ENCODE measurements at regions not wholly inside any gene's neighbourhood (a gene's known extent, or its start where the extent isn't known, plus 50 kb on each side); places are given as distances from the start of the nearest gene placed in this dataset.

DNA sequence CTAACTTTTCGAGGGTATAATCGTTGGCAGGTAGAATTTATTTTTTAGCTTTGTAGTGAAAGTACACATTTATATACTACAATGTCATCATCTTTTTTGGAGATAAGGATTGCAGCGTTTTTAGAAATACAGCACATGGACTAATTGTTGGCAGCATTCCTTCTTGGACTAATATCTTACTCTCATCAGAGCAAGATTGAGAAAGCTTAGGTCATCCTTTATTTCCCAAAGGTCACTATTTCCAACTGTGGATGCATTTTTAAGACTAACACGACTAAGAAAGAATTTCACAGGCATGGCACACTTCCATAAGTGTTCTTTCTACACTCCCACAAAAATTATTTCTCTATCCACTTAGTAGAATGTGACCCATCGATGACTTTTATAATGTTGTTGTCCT, 732.3 kb downstream of the NCAM2 start:
- no peak for DNase-seq

DNA sequence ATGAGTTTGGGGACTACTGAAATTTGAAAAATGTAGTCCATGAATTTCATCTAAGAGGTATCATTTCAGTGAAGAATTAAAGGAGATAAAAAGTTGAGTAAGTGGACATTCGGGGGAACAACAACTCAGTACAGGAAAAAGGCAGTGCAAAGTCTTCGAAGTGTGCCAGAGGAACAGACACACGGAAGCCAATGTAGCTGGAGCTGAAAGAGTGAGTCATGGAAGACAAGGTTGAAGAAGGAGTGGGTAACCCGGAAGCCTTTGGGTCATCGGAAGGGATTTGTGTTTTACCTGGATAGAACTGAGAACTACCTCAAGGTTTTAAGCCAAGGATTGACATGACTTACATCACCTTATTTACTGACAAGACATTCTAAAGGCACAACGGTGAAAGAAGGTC, 733.4 kb downstream of the NCAM2 start:
- DNase-seq = no peak

DNA sequence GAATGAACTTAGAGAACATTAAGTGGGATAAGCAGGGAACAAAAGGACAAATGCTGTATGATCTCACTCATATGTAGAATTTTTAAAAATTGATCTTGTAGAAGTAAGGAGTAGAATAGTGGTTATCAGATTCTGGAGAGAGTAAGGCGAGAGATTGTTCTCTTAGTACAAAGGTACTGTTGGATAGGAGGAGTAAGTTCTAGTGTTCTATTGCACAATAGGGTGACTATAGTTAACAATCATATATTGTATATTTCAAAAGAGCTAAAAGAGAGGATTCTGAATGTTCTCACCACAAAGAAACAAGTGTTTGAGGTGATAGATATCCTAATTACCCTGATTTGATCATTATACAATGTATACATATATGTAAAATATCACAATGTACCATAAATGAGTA, 735.9 kb downstream of the NCAM2 start:
- DNase-seq = no peak

DNA sequence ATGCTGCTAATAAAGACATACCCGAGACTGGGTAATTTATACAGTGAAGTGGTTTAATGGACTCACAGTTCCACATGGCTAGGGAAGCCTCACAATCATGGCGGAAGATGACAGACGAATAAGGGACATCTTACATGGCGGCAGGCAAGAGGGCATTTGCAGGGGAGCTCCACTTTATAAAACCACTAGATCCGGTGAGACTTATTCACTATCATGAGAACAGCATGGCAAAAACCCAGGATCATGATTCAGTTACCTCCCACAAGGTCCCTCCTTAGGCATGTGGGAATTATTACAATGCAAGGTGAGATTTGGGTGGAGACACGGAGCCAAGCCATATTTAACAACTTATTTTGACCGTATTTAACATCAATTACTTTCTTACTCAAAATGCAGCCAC, 739.0 kb downstream of the NCAM2 start:
- DNase-seq = no peak

DNA sequence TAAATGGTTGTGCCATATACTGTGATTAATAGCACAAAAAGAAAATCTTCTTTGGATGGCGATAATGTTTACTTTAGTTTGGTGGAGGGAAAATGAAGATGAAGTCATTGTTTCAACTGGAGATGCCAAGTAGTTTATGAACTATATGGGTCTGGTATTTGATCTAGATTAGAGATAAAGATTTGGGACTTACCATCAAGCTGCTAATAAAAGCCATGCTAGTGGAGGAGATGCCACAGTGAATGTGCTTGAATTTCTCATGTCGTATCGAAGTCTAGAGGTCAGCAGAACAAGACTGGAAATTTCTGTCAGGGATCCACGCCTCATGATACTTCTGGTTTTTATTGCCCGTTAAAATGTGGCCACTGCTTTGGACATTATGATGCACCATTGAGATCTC, 742.0 kb downstream of the NCAM2 start:
- no peak for DNase-seq

DNA sequence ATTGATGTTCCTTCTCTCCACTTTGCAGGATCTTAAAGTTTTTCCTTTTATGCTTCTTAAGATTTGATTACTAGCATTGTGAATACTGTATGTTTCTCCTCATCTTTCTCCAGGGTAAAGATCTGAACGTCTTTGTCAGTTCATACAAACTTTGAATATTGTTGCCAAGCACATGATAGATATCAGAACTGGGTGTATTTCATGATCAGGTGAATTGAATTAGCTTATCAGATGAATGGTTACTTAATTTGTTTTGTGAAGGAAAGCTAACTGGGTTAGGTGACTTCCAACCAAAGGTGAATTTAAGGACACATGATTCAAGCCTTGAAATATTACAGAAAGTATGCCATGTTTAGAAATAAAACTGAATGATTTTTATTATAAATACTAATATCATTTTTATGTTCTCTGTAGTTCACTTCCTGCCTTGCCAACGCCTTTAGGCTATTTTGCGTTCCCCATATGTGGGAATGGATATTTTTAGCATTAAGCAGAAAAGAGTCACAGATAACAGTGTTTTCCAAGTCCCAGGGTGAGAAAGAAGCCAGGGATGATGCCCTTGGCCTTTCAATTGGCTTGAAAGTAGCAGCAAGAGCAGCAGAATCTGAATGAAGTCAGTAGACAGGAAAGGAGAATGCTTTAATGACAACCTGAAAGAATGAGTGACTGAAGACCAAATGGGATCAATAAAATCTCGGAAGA, 752.1 kb downstream of the NCAM2 start:
- no peak for DNase-seq

DNA sequence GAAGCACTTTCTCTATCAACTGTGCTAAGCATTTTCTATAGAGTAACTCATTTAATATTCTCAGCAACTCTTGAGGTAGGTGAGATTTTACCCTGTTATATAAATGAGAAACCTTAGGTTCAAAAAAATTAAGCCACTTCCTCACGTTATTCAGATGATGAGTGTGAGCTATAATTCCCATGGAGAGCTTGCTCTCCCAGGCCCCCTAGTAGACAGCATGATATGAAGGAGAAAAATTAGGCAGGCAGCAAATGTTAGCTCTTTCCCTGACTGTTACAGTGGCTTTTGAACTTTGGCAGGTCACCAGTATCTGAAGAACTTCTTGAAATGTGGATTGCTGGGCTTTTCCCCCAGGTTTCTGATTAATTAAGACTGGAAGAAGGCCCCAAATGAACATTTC, 753.1 kb downstream of the NCAM2 start:
- no peak for DNase-seq

DNA sequence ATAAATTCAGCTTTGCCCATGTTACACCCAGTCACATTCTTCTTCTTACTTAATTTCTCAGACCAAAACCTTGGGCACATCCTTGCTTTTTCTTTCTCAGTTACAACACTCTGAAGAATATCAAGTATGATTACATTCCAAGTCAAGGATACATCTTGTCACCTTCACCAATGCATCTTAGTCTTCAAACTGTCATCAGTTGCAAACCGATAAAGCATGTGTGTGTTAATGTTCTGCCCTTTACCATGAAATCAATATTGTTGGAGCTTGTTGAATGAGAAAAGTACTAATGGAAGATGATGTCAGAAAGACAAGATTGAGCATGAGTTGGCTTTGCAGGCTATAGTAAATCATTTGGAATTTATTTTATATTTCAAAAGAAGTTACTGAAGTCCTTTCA, 764.6 kb downstream of the NCAM2 start:
- no peak for DNase-seq

DNA sequence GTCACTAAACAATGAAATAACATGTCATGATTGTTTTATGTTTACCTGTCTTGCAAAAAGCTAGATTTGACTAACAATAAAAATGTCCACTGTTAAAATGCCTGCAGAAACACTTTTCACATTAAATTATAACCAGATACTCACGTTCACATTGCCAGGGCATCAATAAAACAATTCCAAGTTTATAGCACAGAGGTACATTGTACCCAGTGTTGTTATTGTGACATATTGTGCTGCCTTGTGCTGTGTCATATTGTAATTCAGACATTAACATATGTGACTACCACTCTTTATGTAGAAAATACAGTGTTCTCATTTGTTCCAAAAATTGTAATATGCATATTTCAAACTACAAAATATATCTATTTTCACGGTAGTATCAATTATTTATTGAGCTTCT, 766.1 kb downstream of the NCAM2 start:
- no peak for DNase-seq

DNA sequence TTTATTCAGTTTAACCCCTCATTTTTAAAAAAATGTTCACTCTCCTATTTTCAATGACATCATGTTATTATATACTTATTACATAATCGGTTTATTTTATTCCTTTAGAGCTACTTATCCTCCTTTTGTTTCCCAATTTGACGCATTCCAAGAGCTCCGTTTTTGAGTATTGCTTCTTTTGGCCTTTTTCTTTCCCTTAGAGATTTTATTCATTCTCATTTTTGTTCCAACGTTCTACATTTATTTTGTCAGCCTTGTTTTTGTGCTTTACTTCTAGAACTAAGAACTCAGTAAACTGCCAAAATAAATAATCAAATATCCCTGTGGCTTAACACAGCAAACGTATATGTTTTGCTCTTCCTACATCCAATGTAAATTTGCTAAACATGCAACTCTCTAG, 769.1 kb downstream of the NCAM2 start:
- no peak for DNase-seq

DNA sequence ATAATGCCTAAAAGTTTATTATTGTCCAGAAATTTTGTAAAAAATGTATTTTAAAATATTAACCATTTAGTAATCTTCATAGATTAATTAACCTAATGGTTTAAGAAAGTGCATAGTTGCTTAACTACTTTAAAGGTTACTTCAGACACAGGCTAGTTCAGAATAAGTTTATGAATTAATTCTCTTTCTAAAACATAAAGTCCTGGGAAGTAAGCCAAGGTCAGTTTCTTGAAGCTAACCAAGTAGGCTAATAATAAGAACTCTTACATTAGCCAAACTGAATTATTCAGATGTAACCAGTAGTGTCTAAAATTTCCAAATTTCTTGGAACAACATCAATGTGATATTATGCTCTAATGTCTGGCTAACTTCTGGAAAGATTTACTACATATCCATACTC, 790.4 kb downstream of the NCAM2 start:
- no peak for DNase-seq

DNA sequence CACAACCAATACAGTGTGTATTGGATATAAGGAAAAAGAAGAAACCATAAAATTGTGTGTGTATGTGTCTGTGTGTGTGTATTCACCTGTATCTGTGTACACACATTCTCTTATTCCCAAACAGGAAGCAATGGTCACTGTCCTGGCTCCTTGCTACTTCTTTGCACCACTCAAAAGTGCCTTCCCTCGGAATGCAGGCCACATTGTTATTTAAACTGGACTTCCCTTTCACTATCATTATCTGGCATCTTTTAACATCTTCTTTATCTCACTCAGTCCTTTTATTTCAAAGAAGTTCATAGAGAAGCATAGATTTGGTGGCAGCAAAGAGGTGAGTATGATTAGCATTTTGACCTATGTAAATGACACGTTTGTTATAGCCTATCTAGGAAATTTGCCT, 803.7 kb downstream of the NCAM2 start:
- no peak for DNase-seq

DNA sequence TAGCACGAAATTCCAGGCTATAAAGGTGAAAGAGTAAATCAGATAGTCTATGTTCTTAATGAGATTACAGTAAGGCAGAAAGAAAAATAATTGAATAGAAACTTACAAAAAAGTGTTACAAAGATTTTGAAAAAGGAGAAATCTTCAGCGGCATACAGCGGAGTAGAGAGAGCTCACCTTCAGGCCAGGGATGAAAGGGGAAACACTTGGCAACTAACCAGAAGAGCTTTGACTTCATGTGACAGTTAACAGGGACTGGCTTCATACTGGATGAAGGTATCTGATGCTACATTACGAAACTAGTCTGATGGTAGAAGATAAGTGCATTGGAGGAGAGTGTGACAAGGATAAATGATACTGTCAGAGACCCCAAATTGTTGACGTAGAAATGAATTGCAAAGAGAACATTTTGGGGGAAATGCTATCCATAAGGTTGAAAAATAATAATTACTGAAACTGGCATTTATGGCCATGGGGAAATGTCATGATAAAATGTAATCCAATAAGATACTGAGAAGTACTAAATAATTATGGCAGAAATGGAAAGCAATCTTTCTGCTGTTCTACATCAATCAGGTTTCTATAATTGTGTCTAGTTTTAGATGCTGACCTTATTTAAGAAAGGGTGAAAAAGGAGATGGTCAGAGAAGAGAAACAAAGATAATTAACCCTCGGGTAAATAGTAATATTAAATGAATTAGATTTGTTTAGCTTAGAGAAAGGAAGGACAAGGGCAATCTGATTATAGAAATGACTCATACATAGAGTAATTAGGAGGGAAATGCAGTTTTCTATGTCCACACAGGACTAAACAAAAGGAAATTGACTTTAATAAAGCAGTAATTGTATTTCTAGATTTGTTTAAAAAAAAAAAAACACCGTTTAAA, 808.7 kb downstream of the NCAM2 start:
- DNase-seq = no peak

DNA sequence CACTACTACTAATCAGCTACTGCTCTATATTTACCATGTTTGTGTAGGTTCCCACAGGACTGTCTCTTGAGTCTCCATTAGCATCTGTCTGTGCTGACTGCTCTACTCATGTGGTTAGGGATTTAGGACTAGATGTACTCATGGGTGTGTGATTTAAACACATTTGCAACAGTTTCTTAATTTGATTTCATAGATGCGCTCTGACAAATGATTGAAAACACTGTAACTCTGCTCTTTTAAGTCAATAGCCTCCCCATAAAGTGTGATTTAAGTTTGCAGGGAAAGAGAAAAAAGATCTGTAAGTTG, 809.3 kb downstream of the NCAM2 start:
- peak; percentile 37 for DNase-seq

DNA sequence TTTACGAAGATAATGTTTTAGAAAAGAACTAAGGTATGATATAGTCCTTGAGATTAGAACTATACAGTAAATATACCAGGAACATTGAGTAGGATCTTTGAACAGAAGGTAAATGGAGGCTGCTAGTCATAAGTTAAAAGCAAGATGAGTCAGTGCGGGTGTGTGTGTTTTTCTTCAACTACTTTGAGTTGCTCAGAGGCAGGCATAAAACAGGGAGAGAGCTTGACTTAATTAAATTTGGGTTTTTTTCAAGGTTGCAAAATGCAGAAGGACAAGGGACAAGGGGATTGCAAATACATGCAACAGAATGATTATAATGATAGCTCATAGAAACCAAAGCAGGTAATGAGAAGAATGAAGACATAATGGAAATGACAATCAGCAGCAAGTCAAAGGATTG, 815.1 kb downstream of the NCAM2 start:
- DNase-seq = no peak

DNA sequence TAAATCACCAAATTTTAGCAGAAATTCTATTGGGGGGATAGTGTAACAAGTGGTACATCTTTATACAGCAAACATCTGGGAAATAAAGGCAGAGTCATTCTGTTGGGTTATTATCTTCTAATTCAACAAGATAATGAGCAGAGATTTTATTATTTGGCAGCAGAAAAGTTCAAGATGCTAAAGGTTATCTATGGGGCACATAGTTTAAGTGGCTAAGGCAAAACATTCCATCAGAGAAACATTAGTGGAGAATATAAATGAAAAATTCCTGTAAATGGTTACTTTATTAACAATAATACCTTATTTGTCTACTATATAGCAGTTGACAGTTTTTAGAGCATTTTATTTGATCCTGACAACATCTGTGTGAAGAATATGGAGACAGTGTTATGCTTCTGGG, 815.7 kb downstream of the NCAM2 start:
- DNase-seq = no peak

DNA sequence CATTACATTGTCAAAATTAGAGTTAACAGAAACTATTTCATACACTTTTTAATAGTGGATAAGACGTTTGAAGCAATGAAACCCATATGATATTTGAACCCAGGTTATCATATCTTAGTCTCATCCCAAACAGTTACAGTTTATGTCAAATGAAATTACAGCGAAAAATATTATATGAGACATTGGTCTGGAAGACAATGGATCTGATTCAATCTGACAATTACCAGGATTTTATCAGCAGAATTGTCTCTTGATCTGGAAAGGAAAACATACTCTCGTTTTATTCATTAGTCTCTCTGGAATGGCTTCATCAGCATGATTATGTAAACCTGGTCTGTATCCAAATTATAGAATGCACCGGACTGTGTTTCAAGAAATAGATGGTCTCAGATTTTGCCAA, 818.6 kb downstream of the NCAM2 start:
- DNase-seq = no peak

DNA sequence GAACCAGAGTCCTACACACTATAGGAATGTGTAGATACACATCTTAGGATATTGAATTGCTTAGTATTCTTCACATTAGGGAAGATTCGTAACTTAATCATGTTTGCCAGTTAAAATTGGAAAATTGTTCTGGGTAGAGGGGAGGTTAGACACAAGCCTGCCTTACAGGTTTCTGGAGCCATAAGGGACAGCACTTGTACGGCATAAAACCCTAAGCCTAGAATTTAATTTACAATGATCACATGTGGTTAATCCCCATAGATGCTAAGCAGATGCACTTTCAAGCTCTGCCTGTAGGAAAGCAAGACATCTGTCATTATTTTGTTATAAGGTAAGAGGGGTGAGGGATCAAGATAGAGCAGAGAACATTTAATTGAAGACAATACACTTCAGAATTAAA, 820.7 kb downstream of the NCAM2 start:
- DNase-seq = no peak

DNA sequence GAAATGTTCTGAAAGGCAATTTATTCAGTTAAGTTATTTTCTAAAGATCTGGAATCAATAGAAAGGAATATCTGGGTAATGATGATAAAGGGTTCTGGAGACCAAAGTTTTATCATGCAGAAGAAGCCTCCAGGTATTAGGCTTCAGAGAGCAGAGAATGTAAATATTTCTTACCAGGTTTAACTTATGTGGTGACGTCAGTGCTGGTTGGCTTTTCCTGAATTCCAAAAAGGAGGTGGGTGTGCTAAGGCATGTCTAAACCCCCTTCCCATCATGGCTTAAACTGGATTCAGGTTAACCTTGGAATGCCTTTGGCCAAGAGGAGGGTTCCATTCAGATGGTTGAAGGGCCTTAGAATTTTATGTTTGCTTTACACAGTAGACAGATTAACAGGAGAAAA, 829.9 kb downstream of the NCAM2 start:
- no peak for DNase-seq

DNA sequence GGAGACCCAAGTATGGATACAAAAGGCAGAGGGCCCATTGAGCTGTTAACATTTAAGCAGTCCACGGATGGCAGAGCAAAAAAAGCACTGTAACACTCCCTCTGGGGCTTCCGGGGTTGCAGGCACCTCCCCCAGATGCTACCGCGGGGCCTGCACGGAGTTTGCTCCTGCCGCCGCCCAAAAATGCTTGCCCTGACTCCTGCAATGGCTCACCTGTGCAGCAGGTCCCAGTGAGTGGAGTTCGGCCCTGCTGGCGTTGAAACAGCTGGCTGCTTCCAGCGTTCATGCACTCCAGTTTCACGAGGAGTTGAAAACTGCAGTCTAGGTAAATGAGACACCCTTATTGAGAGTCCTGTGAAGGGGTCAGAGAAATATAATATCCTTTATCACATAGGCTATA, 832.8 kb downstream of the NCAM2 start:
- DNase-seq = no peak

DNA sequence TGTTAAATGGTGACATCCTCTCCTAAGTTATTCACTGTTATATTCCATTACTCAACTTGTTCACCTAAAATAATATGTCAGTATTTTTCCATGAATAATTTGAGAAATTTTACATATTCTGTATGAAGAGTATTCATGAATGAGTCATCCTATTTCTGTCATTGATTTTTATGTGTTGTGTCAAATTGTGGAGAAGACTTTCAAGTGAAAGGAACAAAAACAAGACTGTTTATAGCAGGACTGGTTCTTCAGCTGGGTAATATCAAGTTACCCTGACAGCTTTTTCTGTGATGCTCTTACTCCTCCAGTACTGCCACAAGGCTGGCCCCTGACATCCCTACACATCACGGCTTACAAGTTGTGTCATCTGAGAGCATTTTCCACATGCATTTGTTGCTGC, 847.7 kb downstream of the NCAM2 start:
- no peak for DNase-seq

DNA sequence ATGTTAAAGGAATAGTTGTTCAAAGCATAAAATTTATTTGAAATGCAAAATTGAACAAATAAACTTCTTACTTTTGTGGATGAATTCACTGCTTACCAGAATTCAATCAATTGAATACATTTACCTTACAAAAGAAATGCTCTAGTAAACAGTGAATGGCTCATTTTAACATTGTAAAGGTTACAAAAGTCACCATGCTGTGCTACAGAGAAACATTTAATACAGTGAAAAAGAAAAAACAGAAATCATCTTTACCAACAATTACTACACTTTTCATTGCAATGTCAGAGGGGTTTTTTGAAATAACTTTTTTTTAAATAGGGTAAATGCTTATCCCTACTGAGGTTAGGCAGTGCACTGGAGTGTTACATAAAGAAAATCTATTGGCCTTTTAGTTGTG, 853.0 kb downstream of the NCAM2 start:
- no peak for DNase-seq

DNA sequence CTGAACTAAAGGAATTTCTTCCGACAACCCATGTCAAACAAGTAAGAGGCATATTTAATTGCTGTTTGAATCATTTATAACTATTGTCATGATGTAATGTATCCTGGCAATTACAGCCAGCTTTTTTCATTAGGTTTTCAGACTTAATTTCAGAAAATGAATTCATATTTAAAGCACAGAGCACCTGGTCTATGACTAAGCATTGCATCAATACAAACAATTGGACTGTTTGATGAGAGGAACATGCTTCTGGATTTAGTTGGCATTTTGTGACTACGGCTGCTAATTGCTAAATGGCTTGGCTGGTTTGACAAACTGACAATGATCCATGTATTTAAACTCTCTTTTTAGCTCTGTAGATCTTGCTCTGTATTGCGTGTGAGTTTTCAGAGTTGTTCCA, 853.4 kb downstream of the NCAM2 start:
- peak; percentile 9 for DNase-seq

DNA sequence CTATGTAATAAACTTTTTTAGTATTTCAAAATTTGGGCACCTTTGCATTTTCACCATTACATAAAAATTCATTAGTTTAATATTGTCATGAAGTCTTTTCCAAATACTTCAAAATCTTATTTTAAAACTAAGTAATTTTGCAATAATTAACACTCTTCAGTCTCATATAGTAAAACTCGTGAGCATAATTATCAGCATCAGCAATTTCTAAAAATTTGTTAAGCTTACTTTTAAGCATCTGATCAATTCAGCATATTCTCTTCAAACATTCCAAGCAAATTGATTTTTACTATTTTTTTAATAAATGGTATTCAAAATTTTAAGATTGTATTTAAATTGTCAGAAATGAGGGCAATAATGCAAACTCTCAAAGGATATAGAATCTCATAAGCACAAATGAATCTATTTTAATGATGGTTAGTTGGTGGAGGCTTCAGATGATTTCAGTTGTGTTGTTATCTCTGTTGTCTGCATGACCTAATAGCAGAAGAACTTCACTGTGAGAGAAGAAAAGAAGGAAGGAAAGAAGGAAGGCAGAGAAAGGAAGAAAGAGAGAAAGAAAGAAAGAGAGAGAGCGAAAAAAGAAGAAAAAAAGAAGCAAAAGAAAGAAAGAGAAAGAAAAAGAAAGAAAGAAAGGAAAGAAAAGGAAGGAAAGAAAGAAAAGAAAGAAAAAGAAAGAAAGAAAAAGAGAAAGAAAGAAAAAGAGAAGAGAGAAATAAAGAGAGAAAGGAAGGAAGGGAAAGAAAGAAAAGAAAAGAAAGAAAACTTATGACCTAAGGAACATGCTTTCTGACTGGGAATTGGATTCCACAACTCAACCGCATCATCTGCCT, 860.5 kb downstream of the NCAM2 start:
- DNase-seq = no peak

Data from NCI-H1105 treated with DMSO at 0.1 percent for 48 hours (cell line).